LoVo (cell line): ENCODE measurements at regions not wholly inside any gene's neighbourhood (a gene's known extent, or its start where the extent isn't known, plus 50 kb on each side); places are given as distances from the start of the nearest gene placed in this dataset.
"Not testable (repeated sequence)": the region's sequence is repeated elsewhere in the genome, so short reads cannot be mapped to it uniquely, and the experiment has no call there.

Source experiments
- DNase-seq: peaks from one replicate; pipeline ENCODE4 v3.0.0-alpha.2; 2016; ENCODE audit warnings: low spot score

DNA sequence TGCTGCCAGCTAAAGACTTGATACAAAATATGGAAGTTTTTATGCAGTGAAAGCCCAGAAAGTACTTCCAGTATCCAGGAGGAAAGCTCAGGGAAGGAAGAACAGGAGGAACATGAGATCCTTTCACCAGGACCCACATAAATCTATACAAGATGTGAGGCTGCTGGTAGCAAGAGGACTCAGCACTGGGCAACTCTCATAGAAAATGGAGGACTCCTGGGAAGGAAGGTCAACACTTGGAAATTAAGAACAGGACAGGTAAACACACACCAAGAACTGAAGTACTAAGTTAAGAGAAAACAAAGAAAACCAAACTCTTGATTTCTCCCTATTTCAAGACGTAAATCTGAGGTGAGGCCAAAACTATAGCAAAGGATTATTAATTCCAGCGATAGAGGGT, 220.5 kb upstream of the HSF2 start:
- no peak for DNase-seq

DNA sequence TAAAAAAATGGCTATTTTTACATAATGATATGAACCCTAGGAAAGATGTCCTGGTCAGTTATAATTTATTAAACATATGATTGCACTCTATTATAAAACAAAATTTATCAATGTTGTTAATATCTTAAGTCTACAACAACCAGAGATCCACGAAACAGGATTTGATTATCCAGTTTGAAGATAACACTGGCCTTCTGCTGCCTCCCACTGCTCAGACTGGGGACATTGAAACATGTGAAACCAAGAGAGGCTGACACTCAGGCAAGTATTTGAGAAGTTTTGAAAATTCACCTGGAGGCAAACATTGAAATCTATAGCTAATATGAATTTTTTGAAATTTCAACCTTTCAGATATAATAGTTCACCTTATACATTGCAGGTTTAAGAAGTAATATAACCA, 219.3 kb upstream of the HSF2 start:
- DNase-seq: no peak

DNA sequence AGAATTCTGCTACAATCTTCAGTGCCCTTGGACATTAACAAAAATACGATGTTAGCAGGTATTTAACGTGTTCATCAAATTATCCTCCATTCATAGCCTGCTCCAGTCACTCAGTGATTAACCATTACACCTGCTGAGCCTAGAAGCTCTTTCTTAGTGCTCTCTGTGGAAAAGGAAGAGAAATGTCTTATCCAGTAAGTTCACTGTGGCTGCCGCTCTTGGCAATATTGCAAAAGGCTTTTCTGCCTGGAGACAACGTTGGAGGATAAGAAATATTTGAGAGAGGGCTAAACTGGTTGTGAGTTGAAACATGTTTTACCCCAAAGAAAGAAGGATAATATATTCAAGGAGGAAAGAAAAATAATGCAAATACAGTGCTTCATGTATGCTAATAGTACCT, 217.4 kb upstream of the HSF2 start:
- no peak for DNase-seq

DNA sequence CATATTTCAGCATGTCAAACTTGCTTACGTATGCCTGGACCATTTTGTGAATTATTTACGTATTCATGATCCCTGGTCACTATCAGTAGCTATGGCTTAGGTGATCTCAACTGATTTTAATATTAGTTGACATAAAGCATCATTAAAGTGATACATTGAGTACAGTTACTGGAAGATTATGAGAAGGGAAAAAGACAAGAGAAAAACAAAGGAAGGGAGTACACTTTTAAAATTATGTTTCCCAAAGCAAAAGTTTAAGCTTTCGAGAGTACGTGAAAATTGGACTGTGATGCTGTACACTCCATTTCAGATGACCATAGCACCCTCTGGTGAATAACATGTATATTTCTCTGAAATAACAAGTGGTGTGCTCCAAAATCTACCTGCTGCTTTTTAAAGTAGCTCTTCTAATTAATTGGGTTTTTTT, 215.0 kb upstream of the HSF2 start:
- DNase-seq: no peak

DNA sequence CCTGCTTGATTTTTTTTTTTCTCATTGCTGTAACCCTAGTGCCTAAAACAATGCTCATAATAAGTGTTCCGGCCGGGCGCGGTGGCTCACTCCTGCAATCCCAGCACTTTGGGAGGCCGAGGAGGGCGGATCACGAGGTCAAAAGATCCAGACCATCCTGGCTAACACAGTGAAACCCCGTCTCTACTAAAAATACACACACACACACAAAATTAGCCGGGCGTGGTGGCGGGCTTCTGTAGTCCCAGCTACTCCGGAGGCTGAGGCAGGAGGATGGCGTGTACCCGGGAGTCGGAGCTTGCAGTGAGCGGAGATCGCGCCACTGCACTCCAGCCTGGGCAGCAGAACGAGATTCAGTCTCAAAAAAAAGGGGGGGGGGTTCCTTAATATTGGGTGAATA, 214.0 kb upstream of the HSF2 start:
- DNase-seq: not testable (repeated sequence)

DNA sequence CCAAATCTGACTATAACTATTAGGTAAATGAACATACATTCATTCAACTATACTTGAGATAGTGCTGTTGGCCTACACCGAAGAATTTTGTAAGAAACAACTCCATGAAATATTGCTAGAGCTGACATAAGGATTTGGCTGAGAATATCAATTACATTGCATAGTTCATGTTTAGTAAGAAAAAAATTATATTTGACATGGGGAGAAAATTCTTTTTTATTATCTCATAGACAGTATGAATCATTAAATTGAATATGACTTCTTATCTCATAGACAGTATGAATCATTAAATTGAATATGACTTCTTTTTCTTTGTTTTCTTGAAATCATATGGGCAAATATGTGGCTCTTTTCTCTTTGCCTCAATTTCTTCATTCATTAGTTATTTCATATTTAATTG, 212.3 kb upstream of the HSF2 start:
- DNase-seq: no peak

GRCh38 chr6:122198922-122199321, 200.5 kb upstream of the HSF2 start:
- no peak for DNase-seq

GRCh38 chr6:122200440-122200839, 199.0 kb upstream of the HSF2 start:
- no peak for DNase-seq

DNA sequence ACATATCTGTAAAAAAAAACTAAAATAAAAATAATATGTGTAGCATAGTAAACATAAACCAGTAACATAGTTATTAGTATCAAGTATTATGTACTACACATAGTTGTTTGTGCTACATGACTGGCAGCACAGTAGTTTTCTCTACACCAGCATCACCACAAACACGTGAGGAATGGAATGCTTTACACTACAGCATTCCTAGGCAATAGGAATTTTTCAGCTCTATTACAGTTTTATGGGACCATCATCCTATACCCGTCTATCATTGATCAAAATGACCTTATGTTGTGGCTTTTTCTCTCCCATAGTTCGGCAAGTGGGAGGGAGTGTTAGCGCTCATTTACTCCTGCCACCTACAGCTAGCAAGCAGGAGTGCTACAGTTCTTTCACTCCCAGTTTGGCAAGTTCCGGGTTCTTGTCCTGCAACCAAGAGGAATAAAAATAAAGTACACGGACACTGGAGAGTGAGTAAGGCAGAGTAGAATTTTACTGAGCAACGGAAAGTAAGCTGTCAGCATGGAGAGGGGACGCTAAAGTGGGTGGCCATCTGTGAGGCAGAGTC, 196.8 kb upstream of the HSF2 start:
- DNase-seq: no peak

DNA sequence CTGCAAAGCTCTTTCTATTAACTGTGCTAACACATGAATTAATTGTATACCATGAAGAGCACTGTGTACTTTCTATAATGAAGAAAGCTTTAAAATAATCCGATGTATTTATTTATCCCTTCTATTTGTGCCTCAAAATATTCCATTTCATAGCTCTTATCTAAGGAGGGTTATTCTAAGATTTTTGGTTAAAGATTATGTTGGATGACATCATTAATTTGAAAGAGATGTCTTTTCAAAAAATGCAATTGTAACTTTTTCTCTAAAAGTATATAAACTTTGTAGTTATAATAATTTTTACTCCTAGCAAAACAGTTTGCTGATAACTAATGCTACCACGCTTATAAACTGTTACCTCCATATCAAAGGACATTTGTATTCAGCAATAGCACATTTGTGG, 192.4 kb upstream of the HSF2 start:
- DNase-seq: no peak

GRCh38 chr6:122207794-122208193, 191.7 kb upstream of the HSF2 start:
- DNase-seq: no peak

DNA sequence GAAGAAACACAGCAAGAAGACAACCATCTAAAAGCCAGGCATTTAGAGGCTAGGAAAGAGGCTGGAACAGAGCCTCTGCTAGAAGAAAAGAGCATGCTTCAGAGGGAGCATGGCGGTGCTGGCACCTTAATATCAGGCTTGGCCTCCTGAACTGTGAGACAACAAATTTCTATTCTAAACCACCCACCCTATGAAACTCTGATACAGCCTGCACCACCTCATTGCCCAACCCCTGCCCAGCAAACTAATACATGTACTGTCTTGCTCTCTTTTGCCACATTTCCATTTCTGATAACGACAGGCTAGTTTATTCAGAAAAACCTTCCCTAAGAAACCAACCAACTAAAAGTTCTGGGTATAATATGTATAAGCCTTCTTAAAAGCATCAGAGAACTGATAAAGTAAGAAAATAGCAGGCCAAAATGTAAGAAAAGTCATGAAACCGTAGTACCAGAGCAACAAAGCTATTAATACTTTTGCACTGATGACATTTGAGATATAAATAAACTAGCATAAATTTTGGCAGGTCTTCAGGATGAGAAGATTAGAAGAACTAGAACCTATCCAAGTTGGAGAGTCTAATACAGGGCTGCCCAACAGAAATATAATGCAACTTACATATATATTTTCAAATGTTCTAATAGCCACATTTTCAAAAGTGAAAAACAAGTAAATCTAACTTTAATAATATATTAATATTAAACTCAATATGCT, 184.7 kb upstream of the HSF2 start:
- DNase-seq: no peak

- no peak for DNase-seq
Observed at GRCh38 chr6:122220254-122220653, 179.2 kb upstream of the HSF2 start.

DNA sequence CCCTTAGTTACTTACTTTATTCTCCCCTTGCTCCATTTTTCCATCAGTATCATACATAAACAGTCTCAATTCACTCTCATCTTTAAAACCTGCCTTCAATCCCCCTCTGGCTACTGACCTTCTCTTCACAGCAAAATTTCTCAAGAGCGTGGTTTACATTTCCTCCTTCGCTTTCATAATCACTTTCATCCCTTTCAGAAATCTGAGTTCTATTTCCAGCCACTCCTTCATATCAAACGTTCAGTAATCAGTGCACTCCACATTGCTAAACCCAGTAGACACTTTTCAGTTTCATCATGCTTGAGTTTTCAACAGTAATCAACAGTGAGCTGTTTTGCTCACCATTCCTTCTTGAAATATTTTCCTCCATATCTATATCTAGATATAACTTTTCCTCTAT, 176.7 kb upstream of the HSF2 start:
- no peak for DNase-seq

GRCh38 chr6:122223251-122223650, 176.2 kb upstream of the HSF2 start:
- DNase-seq: no peak

DNA sequence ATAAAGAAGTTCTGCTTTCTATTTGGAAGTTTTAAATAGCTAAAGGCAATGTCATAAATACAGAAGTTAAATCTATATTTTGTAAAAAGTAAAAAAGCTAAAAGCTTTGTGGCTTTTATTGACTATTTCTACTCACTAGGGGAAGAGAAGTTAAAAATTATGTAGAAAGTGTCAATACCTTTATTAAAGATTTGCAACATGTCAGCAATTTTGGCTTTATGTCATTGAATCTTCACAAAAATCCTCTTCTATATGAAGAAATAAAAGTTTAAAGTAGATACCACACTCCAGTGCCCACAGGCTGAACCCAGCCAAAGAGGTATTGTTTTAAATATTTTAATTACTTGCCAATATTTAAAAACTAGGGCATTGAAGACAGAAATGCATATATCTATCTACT, 160.6 kb upstream of the HSF2 start:
- no peak for DNase-seq

- no peak for DNase-seq
Observed at GRCh38 chr6:122246906-122247658, 152.4 kb upstream of the HSF2 start.

DNA sequence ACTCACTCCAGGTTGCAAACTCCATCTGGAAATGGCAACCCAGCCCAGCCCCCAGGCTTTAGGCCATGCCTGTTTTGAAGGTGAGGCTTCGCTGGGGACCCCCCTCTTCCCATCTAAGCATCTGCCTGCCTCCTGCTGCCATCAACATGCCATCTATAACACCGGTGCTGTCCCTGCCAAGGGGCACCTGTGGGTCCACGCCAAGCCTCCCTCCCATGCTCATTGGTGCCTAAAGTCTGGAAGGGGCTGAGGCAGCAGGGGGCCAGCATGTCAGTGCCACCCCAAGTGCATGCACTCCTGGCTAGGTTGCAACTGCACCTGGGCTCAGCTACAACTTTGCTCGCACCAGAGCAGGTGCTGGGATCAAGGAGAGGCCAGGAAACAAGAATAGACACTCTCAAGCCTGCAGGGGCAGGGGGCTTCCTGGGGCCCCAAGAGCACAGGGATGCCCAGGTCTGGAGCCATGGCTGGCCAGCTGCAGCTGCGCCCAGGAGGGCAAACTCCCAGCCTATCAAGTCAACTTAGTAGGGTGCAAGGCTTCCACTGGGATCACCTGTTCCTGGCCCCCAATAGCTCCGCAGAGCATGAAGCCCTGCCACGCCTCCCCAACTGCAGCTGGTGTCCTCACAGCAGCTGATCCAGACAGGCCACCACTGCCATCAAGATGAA, 151.3 kb upstream of the HSF2 start:
- DNase-seq: no peak

DNA sequence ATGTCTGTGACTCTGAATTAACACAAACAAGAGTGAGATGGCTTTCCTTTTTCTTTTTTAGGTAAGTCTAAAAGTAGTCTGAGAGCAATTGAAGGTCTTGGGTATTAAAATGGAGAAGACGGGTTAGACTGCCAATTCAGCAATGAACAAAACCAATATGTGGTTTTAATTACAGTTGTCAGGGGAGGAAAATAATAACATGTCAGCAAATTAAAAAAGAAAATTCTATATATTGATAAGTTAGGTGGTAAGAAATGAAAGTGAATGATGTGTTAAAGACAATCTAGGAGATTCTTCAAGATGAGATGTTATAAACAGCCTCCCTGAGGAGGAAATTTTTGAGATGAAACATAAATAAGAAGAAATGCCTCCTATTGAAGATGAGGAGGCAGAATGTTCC, 150.6 kb upstream of the HSF2 start:
- no peak for DNase-seq

DNA sequence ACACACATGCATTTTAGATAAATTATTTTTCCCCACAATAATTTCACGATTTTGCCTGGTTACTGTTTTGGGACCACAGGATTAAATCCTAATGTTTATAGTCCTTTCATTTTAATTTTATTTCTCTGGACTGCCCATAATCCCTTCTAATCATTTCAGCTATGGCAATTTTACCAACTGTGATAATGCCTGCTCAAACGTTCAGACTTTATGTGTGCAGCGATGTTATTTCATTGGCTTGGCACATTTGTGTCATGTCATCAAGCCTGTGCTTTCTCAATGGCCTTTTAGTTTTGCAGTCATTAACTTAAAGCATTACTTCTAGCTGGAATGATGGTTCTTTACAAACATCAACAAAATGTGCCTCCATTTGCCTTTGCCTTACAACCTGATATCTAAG, 140.6 kb upstream of the HSF2 start:
- DNase-seq: no peak

GRCh38 chr6:122264557-122264956, 134.9 kb upstream of the HSF2 start:
- no peak for DNase-seq

DNA sequence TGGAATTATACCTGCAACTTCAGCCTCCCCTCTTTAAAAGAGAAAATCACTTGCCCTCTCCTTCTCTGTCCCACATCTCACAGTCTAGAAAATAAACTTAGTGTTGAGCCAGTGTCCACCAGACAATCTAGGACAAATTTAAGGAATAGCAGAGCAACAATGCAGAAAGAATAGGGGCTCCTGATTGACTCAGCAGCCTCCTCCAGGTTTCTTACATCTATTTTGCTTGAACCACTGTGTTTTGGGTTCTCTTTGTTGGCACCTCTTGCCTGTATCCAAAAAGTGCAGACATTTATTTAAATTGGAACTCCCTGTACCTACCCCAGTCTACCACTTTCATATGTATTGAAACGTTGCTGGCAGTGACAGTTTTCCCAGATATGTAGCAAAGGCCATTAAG, 133.7 kb upstream of the HSF2 start:
- no peak for DNase-seq

- DNase-seq: no peak
Observed at GRCh38 chr6:122268394-122268793, 131.1 kb upstream of the HSF2 start.
